ENCODE measurements at regions not wholly inside any gene's neighbourhood (a gene's known extent, or its start where the extent isn't known, plus 50 kb on each side); places are given as distances from the start of the nearest gene placed in this dataset.

- in situ Hi-C loops (cut with HindIII; ENCODE audit: low sequenced_read_pairs): no loop called here
- TF ChIP-seq CTCF (IDR thresholded peaks at IDR 0.05; ENCODE audit: low read depth, low read length, missing control alignments): no peak
- DNase-seq (ENCODE audit: low read depth): no peak
- H3K4me3 ChIP-seq (ENCODE audit: low read depth, low read length): no peak overlapping the region
Observed at GRCh38 chr9:115378758-115379157, 260.8 kb upstream of the TNC start.

GRCh38 chr9:115379719-115380118 is 261.8 kb upstream of the TNC start:
- DNase-seq (ENCODE audit: low read depth): no peak
- H3K4me3 ChIP-seq (ENCODE audit: low read depth, low read length): no peak overlapping the region
- in situ Hi-C loops (cut with HindIII; ENCODE audit: low sequenced_read_pairs): no loop called here
- TF ChIP-seq CTCF (IDR thresholded peaks at IDR 0.05; ENCODE audit: low read depth, low read length, missing control alignments): no peak

GRCh38 chr9:115382865-115383264 is 264.9 kb upstream of the TNC start:
- no peak for TF ChIP-seq CTCF (IDR thresholded peaks at IDR 0.05; ENCODE audit: low read depth, low read length, missing control alignments)
- in situ Hi-C loops (cut with HindIII; ENCODE audit: low sequenced_read_pairs): no loop called here
- no peak overlapping the region for H3K4me3 ChIP-seq (ENCODE audit: low read depth, low read length)
- no peak for DNase-seq (ENCODE audit: low read depth)

- no peak for DNase-seq (ENCODE audit: low read depth)
- in situ Hi-C loops (cut with HindIII; ENCODE audit: low sequenced_read_pairs): no loop called here
- TF ChIP-seq CTCF (IDR thresholded peaks at IDR 0.05; ENCODE audit: low read depth, low read length, missing control alignments): no peak
Observed at GRCh38 chr9:115385383-115386122, 267.6 kb upstream of the TNC start.

GRCh38 chr9:115386963-115387770 is 269.2 kb upstream of the TNC start:
- TF ChIP-seq CTCF (IDR thresholded peaks at IDR 0.05; ENCODE audit: low read depth, low read length, missing control alignments): no peak
- no peak overlapping the region for H3K4me3 ChIP-seq (ENCODE audit: low read depth, low read length)
- in situ Hi-C loops (cut with HindIII; ENCODE audit: low sequenced_read_pairs): no loop called here
- DNase-seq (ENCODE audit: low read depth): no peak

More at GRCh38 chr9:115385383-115386122, 267.6 kb upstream of the TNC start:
- no peak overlapping the region for H3K4me3 ChIP-seq (ENCODE audit: low read depth, low read length)

GRCh38 chr9:115391168-115391825 is 273.3 kb upstream of the TNC start:
- no peak for TF ChIP-seq CTCF (IDR thresholded peaks at IDR 0.05; ENCODE audit: low read depth, low read length, missing control alignments)
- H3K4me3 ChIP-seq (ENCODE audit: low read depth, low read length): no peak overlapping the region
- DNase-seq (ENCODE audit: low read depth): no peak
- in situ Hi-C loops (cut with HindIII; ENCODE audit: low sequenced_read_pairs): no loop called here

All from astrocyte of the cerebellum (primary cell).